ENCODE measurements at regions not wholly inside any gene's neighbourhood (a gene's known extent, or its start where the extent isn't known, plus 50 kb on each side); places are given as distances from the start of the nearest gene placed in this dataset.
"Not testable (repeated sequence)": the region's sequence is repeated elsewhere in the genome, so short reads cannot be mapped to it uniquely, and the experiment has no call there.

DNA sequence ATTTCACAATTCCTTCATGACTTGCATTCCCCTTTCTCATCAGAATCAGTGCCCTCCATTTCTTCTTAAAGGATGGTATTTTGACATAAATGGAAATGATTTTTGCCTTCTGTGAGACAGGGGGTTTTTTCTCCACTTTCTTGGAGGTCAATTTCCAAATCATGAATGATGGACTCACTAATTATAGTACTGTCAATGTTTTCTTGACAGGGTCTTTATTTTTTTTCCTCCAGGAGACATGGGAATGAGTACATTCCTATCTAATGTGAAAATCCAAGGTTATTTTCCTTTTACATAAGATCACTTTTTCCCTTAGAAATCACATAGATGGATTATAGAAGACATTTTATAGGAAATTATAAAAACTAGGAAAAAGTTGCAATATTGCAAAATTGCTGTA is 141.7 kb downstream of the SPATA31A6 start:
- DNase-seq (ENCODE audit: low spot score) = not testable (repeated sequence)

DNA sequence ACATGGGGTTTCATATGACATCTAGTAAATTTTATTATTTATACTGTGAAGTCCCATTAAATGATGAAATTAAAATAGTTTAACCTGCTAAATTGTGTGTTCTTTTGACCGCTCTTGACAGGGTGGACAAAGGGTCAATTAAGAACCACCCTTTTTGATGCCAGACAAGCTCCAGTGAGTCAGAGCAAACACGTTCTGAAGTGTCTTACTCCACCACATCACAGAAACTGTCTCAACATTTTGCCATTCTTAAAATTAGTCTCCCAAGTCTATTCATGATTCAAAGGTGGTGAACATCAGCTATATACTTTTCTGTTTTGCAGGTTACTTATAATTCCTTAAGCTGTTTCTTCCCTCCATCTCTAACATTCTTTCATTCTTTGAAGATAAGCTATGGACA is 142.1 kb downstream of the SPATA31A6 start:
- DNase-seq (ENCODE audit: low spot score) = not testable (repeated sequence)

DNA sequence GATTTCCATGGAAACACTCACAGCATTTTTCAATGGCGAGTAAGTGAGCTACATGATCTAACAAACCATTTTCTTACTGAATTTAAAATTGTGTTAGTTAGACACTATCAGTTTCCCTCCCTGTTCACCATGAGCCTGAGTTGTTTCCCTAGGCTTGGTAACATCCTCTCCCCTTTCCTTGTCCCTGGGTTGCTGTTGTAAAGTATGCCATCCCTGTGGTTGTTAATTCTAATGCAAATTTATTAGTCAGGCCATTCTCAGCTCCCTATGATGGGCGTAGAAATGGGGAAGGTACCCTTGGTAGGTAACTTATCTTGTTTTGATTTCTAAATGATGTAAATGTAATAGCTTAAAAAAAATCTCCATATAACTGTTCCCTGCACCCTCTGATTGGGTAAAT is 143.0 kb downstream of the SPATA31A6 start:
- not testable (repeated sequence) for DNase-seq (ENCODE audit: low spot score)

DNA sequence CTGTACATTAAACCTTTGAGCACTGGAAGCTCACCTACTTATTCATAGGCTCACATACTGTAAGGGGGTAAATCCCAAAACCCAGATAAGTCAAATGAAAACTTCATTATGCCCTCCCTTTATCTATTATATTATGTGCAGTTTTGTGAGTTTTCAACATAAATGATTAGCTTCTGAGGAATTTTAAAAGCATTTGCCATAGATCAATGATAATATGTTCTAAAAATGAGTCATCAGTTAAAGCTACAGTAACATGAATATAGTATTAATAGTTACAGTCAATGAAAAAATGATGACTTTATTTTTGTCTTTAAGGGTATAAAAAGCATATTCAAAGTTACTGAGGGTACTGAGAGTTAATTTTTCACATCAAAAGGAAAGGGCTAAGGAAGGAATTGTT is 151.9 kb downstream of the SPATA31A6 start:
- not testable (repeated sequence) for DNase-seq (ENCODE audit: low spot score)

DNA sequence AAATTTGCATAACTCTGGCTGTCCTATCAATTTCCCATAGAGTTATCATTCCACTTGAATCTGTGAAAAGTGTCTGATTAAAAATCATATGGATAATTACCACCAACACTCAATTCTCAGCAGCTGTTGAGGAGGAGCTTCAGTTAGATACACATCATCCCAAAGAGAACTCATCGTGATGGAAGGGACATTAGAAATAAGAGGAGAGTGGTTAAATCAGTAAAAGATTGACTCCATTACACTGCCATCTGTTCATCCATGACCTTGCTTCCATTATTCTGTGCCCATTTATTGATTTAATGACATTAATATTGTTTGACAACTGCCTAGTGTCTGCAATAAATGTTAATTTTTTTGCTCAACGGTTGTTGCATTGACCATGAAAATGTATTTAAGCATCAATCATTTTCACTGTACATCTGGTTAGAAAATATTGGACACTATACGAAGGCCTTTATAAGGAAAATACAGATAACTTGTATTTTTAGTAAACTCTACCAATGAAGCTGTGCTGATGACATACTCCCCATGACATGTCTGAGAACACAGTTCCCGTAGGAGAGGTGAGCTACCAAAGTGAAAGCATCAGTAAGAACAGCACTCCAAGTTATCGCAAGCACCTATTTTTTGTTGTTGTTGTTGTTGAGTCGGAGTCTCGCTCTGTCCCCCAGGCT is 152.7 kb downstream of the SPATA31A6 start:
- DNase-seq (ENCODE audit: low spot score) = not testable (repeated sequence)

DNA sequence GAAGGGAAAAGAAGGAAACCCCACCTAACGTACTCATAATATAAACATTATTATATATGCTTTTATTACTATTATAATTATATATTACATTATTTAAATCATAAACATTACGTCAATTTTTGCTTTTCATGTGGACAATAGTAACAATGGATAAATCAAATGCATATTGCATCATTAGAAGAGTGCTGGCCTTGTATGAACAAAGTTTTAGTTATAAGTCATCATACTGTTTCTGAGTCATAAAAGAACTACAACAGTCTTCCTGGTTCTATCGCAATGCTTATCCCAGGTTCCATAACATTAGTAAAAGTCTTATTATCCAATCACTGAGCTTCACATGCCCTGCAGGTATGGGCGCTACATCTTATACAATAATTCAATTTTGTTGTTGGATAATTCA is 154.8 kb downstream of the SPATA31A6 start:
- DNase-seq (ENCODE audit: low spot score) = not testable (repeated sequence)

DNA sequence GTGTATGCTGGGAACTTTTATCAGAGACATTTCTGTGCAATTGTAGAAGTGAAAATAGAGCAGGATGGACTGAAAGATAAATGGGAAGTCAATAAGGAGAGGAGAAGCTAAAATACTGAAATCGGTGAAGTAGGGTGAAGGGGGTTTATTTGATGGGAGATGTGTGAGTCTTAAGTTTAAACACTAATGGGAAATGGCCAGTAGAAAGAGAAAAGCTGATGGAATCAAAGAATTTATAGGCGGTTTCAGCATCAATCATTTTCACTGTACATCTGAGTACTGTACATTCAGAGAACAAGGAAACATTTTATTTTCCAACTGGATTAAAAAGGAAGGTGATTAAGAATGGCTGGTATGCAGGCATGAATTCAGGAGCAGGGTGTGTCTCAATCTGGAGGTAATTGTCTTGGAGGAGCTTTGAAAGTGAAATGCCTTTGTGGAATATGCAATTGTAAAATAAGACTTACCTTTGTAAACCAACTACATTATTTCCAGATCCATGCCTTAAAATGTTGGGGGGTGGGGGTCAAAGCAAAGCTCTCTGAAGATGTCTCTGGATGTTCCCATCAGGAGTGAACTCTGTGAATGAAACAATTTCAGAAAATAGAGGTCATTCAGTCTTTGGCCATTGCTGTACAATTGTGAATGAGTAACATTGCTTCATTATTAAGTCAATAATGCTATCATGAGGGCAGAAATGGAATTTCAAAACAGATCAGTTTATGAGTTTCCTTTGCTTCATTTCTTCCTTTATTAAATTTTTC is 156.4 kb downstream of the SPATA31A6 start:
- DNase-seq (ENCODE audit: low spot score) = not testable (repeated sequence)

DNA sequence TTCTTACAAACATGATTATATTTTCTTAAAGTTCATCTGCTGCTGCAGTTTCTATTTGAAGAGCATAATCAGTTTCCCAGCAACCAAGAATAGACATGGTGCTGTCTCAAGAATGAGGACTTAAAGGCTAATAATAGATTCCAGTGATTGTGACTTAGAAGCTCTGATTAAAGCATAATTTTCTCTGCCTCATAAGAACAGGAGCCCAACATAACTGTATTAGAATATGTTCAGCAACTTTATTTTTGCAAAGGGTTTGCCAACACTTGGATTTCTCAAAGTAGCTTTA is 156.9 kb downstream of the SPATA31A6 start:
- DNase-seq (ENCODE audit: low spot score) = not testable (repeated sequence)

DNA sequence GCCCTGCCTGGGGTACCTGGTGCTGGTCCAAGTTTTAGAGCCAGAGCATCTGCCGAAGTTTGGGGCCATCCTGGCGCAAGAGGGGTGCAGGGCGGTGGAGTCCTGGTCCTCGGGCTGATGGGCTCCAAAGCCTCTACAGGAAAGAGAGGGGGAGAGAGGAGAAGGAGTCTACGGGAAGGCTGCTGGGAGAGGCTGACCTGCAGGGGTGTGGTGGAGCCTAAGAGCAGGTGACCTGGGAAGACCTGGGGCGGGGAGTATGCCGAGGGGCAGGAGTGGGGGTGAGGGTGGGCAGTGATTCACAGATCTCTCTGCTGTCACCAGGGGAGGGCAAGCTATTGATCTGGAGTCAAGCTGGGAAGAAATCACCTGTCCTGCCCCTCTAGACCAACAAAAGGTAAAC is 158.4 kb downstream of the SPATA31A6 start:
- not testable (repeated sequence) for DNase-seq (ENCODE audit: low spot score)

DNA sequence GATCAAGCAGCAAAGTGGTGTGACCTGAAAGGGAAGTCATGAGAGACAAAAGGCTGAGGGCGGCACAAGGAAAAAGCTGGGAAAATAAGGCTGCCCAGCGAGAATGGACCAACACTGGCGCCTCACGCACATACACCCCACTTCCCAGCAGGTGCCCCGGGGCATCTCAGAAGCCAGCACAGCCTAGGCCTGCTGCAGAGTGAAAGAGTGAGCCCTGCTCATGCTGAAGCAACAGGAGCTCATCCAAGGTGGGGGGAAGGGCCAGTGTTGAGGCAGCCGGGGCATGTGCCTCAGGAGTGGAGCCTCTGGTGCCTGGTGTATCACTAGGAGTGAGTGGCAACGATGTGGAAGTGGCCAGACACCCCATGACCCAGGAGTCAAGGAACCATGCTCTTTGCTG is 158.8 kb downstream of the SPATA31A6 start:
- DNase-seq (ENCODE audit: low spot score) = not testable (repeated sequence)

DNA sequence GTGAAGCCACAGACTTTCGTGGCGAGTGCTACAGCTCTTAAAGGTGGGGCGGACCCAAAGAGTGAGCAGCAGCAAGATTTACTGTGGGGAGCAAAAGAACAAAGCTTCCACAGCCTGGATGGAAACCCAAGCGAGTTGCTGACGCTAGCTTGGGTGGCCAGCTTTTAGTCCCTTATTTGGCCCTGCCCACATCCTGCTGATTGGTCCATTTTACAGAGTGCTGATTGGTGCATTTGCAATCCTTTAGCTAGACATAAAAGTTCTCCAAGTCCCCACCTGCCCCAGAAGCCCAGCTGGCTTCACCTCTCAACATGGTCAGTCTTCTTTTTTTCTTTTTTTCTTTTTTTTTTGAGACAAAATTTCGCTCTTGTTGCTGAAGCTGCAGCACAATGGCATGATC is 161.0 kb downstream of the SPATA31A6 start:
- not testable (repeated sequence) for DNase-seq (ENCODE audit: low spot score)

DNA sequence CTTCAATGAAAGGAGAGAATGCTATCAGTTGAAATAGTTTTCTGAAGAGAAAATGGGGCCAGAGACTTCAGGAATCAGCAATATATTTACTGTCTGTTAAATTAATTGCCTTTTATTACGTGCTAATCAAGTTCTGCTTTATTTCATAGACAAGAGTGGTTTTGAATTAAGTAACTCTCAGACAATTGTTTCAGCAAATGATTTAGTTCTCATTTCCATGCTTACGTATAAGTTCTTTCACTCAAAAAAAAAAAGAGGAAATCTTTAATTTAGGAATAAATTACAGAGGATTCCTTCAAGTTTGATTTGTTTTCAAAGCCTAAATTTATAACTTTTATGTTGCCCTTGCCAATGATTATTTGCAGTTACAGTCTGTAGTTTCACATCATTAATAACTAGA is 163.5 kb downstream of the SPATA31A6 start:
- not testable (repeated sequence) for DNase-seq (ENCODE audit: low spot score)

DNA sequence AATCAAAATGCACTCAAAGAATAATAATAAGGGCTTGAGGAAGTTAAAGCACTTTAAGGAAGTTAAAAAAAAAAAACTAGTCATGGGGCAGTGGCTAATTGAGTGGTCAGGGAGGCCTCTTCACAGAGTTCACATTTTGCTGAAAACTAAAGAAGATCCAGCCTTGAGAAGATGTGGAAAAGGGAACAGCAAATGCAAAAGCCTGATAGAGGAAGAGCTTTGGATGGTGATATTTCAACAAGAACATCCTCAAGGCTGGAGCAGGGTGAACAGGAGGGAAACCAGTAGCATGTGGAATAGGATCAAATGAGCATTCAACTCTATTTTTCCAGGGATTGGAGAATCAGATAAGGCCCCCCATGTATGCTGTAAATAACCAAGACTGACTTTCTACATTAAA is 165.7 kb downstream of the SPATA31A6 start:
- DNase-seq (ENCODE audit: low spot score) = not testable (repeated sequence)

DNA sequence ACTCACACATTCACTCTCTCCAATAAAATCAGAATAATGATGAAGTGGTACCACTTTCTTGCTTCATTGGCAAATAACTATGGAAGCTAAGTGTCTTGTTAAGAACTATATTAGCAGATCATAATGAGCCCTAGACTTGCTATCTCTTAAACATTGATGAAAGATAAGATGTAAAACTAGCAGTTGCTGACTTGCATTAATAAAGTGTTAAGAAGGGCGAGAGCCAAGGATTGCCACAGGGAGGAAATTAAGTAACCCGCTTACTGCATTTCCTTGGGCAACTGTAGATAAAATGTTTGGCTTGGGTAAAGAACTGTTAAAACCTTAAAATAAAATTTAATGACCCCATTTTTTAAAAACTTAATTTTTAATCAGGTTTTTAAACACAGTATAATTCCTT is 167.0 kb downstream of the SPATA31A6 start:
- DNase-seq (ENCODE audit: low spot score) = not testable (repeated sequence)

DNA sequence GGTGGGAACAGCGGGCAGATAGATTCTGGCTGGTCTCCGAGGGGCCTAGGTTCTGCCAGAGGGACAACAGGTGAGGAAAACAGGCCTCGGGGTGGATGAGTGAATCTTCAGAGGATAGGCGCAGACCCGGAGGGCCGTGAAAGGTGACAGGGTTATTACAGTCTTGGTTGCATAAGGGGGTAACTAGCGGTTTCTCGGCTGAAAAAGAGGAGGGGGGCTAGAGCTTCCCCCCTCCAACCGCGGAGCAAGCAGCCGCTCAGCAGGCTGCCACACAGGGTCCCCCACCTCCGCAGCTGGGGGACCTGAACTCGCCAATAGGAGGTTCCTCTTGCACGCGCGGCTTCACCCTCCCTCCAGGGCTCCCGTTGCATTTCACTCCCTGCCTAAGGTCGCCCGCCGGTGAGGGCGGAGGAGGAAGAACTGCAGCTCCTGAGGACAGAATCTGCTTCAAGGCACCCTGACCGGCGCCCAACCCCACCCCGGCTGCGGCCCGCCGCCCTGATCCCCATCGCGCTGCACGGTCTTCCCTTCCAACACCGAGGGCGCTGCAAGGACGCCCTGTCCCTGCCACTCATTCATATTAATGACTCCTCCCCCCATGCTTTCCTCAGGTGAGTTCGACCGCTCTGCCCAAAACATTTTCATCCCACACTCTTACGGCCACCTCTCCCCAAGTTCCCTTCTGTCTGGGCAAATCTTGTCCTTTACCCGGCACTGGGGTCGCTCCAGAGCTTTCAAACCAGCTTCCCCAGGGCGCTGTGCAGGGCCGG is 174.3 kb downstream of the SPATA31A6 start:
- DNase-seq (ENCODE audit: low spot score) = not testable (repeated sequence)

DNA sequence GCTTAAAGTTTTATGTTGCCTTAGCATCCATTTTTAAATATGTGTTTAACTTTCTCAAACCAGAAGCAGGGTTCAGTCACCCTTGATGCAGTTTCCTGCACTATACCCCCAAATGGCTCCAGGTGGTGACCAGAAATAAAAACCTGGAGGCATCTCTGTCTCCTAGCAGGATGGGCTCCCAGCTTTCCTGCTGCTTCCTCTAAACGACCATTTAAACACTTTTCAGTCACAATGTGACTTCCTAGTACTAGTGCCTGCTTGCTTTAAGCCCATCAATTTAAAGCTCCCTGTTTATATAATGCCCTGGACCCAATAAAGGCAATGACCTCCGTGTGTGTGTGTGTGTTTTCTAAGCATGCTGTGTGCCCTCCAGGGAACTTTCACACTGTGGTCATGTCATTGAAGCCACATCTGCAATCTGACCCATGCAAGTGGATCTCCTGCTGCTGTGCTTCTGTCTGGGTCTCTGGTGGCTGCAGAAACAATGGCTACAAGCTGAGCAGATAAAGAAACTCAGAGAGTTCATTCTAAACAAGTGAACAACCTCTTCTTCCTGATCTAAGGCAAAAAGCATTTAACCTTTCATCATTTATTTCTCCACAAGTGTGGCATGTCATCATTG is 175.3 kb downstream of the SPATA31A6 start:
- not testable (repeated sequence) for DNase-seq (ENCODE audit: low spot score)

DNA sequence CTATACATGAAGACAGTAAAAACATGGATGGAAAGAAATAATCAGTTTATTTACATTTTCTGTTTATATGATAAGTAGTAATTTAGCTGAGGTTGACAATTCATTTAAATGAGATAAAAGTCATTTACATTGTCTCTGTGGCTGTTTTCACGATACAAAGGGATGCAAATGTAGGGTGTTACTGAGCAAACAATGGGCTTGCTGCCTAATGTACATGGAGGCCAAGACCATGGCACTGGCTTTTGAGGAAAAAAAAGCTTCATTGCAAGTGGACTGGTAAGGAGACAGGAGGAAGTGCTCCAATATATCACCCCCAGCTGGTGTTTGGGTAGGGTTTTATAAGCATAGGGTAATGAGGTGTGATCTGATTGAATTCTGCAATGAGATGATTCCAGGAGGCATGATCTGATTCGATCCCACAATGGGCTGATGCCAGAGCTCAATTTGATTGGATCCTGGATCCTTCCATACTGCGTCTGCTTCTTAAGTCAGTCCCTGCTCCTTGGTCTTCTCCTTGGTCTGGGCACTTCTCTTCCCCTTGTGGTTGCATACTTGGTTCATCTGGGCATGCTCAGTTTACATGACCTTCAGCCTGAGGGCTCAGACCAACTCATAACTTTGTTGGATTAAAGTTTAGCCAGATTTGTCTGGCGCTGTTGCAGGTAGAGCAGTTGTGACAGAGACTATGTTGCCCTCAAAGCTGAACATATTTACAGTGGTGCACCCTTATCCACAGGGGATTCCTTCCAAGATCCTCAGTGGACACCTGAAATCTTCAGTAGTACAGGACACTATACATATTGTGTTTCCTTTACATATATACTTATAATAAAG is 181.2 kb downstream of the SPATA31A6 start:
- DNase-seq (ENCODE audit: low spot score) = not testable (repeated sequence)

DNA sequence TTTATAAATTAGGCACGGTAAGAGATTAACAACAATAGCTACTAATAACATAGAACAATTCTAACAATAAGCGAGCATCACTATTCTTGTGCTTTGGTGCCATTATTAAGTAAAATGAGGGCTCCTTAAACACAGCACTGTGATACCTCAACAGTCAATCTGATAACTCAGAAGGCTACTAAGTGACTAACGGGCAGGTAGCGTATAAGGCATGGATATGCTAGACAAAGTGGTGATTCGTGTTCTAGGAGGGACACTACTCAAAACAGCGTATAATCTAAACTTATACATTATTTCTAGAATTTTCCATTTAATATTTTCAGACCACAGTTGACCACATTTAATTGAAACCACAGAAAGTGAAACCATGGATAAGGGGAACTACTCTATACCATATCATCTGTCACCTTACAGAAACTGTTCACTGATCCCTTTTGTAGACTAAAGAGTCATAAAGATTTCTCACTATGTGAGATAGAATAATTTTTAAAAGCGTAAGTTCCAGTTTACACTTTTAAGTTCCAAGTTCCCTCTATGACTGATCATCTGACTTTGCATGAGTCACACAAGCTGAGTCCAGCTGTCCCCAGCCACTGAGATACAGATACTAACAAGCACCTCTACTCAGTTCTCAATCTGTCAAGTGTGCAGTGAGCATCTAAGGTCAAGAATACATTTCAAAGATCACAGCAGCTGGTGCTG is 181.9 kb downstream of the SPATA31A6 start:
- not testable (repeated sequence) for DNase-seq (ENCODE audit: low spot score)

DNA sequence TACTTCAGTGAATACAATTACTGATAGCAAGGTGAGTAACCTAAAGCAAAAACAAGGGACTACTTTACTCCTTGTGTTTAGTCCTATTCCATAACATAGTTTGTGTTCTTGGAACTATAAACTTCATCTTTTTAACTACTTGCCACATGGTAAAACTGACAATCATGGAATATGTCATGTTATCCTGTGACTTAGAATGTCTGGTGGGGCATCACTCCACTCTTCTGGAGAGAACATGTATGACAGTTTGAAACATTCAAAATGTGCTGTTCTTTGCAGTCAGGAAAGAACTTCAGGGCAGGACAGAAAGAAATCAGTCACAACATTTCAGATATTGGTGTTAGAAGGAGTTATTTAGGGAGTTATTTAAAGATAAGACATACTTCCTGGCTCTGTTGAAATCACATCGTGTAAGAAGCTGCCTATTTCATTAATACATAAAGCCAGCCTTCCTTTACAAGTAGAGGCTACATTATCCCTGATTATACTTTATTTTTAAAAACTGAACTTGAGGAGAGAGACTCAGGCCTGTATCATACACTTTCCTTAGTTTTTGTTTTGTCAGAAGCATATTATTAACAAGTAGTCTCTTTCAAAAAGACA is 184.9 kb downstream of the SPATA31A6 start:
- DNase-seq (ENCODE audit: low spot score) = not testable (repeated sequence)

DNA sequence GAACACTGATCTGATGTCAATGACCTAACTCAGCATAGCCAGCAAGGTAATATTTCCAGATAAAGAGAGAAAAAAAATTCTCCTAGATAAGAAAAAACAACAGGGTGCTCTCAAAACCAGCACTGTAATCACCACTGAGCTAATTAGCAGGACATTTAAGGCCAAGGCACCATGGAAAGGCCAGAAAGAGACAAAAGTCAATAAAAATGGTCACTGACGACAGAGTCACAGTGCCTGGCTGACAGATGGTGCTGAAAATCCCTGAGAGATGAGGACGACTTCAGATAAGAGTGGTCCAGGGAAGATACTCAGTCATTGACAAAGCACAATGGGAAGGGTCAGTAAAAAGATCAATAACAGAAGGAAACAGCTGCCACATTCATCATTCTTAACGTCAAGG is 186.7 kb downstream of the SPATA31A6 start:
- DNase-seq (ENCODE audit: low spot score) = not testable (repeated sequence)

All from mesenteric fat pad (tissue), 1 donor.